ENCODE measurements at regions not wholly inside any gene's neighbourhood (a gene's known extent, or its start where the extent isn't known, plus 50 kb on each side); places are given as distances from the start of the nearest gene placed in this dataset.

DNA sequence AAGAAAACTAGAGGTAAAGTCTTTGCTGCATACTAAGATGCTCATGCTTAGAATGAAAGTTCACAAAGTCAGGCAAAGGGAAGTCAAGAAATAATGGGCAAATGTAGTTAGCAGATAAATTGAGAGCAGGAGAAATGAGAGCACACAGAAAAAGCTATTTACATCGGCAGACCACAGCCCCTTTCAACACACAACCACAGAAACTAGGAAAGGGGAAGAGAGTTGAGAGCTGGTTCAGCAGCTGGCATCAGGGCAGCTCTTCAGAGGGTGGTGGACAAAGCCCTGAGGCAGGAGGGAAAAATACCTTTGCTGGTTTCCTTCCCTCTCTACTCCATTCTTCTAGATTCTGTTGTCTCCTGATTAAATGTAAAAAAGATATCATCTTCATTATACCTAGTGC is 95.4 kb upstream of the ANO4 start:
- TF ChIP-seq FEZF1 (tag by site-specific recombination; IDR thresholded peaks at IDR 0.05) (no peak), ZNF174 (tag by site-specific recombination; IDR thresholded peaks at IDR 0.05) (no peak)
- H3K4me1 ChIP-seq (ENCODE audit: control insufficient read depth, insufficient read depth, low read length), result no peaks in the 10 kb centered on the region
- POLR2A ChIA-PET, result no interaction called here
- CTCF ChIA-PET, result no interaction called here
- H3K4me3 ChIP-seq (ENCODE audit: low read depth, low read length), result no peak overlapping the region
- H3K9me3 ChIP-seq (ENCODE audit: control insufficient read depth, insufficient read depth, low read depth, low read length), result no peaks in the 10 kb centered on the region
- no peaks in the 10 kb centered on the region for H3K36me3 ChIP-seq (ENCODE audit: control insufficient read depth in 2 of 2, insufficient read depth in 1 of 2, low read length in 2 of 2)
- H3K27ac ChIP-seq (ENCODE audit: extremely low read depth, low read depth, low read length), result no peak overlapping the region

DNA sequence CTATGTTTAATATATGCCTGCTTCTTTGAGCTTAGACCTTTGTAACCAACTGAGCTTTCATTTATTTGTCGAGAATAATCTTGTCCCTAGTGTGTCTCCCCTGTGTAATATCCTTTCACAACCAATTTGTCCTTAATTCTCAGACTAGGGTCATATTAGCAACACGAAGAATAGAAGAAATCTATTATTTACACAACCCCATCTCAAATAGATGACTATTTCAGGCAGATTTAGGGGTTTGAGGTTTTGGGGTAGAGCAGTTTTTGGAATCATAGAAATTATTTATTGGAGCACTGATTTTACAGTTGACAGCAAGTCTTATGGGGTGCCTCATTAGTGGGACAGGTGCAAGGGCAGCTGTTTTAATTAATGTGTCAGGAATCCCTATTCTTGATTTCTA is 91.2 kb upstream of the ANO4 start:
- POLR2A ChIA-PET, result no interaction called here
- Histone ChIP-seq H3K4me3 (ENCODE audit: low read depth, low read length) (no peak overlapping the region), H3K9me3 (ENCODE audit: control insufficient read depth, insufficient read depth, low read depth, low read length) (no peaks in the 10 kb centered on the region), H3K36me3 (ENCODE audit: control insufficient read depth in 2 of 2, insufficient read depth in 1 of 2, low read length in 2 of 2) (no peaks in the 10 kb centered on the region), H3K4me1 (ENCODE audit: control insufficient read depth, insufficient read depth, low read length) (no peaks in the 10 kb centered on the region), H3K27ac (ENCODE audit: extremely low read depth, low read depth, low read length) (no peak overlapping the region)
- CTCF ChIA-PET, result interaction anchor here (0.5 to 1.8 kb wide), 2 partner anchors 31 to 514 kb away, joined by 4 to 7 read pairs; no protein-coding TSS in a partner anchor
- TF ChIP-seq ZNF529 (tag by site-specific recombination; IDR thresholded peaks at IDR 0.05; ENCODE audit: insufficient replicate concordance) (no peak), ZFP37 (tag by site-specific recombination; IDR thresholded peaks at IDR 0.05) (no peak), GFI1B (tag by site-specific recombination; IDR thresholded peaks at IDR 0.05) (no peak), ZNF155 (tag by site-specific recombination; IDR thresholded peaks at IDR 0.05) (no peak), MZF1 (tag by site-specific recombination; IDR thresholded peaks at IDR 0.05; ENCODE audit: borderline replicate concordance) (no peak), ZBTB21 (tag by site-specific recombination; IDR thresholded peaks at IDR 0.05) (no peak), ZNF16 (tag by site-specific recombination; IDR thresholded peaks at IDR 0.05; ENCODE audit: low read depth) (no peak), WT1 (tag by site-specific recombination; IDR thresholded peaks at IDR 0.05) (no peak), ZNF214 (tag by site-specific recombination; IDR thresholded peaks at IDR 0.05; ENCODE audit: borderline replicate concordance) (no peak), ZNF792 (tag by site-specific recombination; IDR thresholded peaks at IDR 0.05) (no peak), ZNF660 (tag by site-specific recombination; IDR thresholded peaks at IDR 0.05) (no peak)
- TF ChIP-seq, protein P1, sequence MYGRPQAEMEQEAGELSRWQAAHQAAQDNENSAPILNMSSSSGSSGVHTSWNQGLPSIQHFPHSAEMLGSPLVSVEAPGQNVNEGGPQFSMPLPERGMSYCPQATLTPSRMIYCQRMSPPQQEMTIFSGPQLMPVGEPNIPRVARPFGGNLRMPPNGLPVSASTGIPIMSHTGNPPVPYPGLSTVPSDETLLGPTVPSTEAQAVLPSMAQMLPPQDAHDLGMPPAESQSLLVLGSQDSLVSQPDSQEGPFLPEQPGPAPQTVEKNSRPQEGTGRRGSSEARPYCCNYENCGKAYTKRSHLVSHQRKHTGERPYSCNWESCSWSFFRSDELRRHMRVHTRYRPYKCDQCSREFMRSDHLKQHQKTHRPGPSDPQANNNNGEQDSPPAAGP (tag by site-specific recombination; IDR thresholded peaks at IDR 0.05), result no peak
- TF ChIP-seq, protein P2, sequence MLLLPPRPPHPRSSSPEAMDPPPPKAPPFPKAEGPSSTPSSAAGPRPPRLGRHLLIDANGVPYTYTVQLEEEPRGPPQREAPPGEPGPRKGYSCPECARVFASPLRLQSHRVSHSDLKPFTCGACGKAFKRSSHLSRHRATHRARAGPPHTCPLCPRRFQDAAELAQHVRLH (tag by site-specific recombination; IDR thresholded peaks at IDR 0.05), result no peak
- TF ChIP-seq, protein P3, sequence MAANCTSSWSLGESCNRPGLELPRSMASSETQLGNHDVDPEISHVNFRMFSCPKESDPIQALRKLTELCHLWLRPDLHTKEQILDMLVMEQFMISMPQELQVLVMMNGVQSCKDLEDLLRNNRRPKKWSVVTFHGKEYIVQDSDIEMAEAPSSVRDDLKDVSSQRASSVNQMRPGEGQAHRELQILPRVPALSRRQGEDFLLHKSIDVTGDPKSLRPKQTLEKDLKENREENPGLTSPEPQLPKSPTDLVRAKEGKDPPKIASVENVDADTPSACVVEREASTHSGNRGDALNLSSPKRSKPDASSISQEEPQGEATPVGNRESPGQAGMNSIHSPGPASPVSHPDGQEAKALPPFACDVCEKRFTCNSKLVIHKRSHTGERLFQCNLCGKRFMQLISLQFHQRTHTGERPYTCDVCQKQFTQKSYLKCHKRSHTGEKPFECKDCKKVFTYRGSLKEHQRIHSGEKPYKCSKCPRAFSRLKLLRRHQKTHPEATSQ (tag by site-specific recombination; IDR thresholded peaks at IDR 0.05), result no peak

DNA sequence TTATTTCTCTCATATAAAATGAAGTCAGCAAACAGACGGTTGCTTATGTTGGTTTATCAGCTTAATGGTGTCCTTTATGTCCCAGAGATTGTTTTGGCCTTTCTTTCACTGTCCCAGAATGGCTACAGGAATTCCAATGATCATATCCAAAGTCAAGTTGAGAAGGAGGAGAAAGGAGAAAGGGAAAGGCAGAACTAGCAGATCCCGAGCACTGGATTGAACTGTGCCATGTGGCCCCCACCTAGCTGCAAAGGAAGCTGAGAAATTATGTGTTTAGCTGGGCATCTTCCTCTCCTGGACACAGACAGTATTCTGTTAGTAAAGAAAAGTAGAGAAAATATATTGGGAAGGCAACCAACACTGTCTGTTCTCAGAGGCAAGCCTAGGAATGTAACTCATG is 90.7 kb upstream of the ANO4 start:
- TF ChIP-seq ZBTB17 (tag by site-specific recombination; IDR thresholded peaks at IDR 0.05) (peak; percentile 77), HOXC10 (CRISPR knock-in tag; IDR thresholded peaks at IDR 0.05) (no peak)
- ChIA-PET CTCF (interaction anchor here (0.5 to 1.8 kb wide), 2 partner anchors 32 to 514 kb away, joined by 4 to 7 read pairs; no protein-coding TSS in a partner anchor), POLR2A (no interaction called here)
- Histone ChIP-seq H3K27ac (ENCODE audit: extremely low read depth, low read depth, low read length) (no peak overlapping the region), H3K36me3 (ENCODE audit: control insufficient read depth in 2 of 2, insufficient read depth in 1 of 2, low read length in 2 of 2) (no peaks in the 10 kb centered on the region), H3K4me1 (ENCODE audit: control insufficient read depth, insufficient read depth, low read length) (no peaks in the 10 kb centered on the region), H3K9me3 (ENCODE audit: control insufficient read depth, insufficient read depth, low read depth, low read length) (no peaks in the 10 kb centered on the region), H3K4me3 (ENCODE audit: low read depth, low read length) (no peak overlapping the region)
